ENCODE measurements at regions not wholly inside any gene's neighbourhood (a gene's known extent, or its start where the extent isn't known, plus 50 kb on each side); places are given as distances from the start of the nearest gene placed in this dataset.
"Not testable (repeated sequence)": the region's sequence is repeated elsewhere in the genome, so short reads cannot be mapped to it uniquely, and the experiment has no call there.

GRCh38 chr9:62798884-62799850 lies 1609.3 kb downstream of the SPATA31A7 start:
- FAIRE-seq; H3K36me3 ChIP-seq (ENCODE audit: control insufficient read depth in 2 of 3, insufficient read depth in 3 of 3, low read length in 3 of 3); intact Hi-C loops (cut with DNase I); H3K9ac ChIP-seq (ENCODE audit: low read length in 3 of 3); H3K9me3 ChIP-seq (ENCODE audit: control insufficient read depth in 2 of 3, insufficient read depth in 1 of 3, low read length in 3 of 3); H3K27ac ChIP-seq (ENCODE audit: low read depth in 2 of 2, low read length in 2 of 2); H3K4me1 ChIP-seq (ENCODE audit: control insufficient read depth in 2 of 3, insufficient read depth in 2 of 3, low read depth in 1 of 3, low read length in 3 of 3): not testable (repeated sequence)
- Histone ChIP-seq H3K27me3 (ENCODE audit: control insufficient read depth, insufficient read depth, low read length) (peaks cover 20% of the 10 kb centered on the region), H3K4me3 (ENCODE audit: low read length in 3 of 3) (peak overlapping the region in 2 of 3 donors; percentile 35 to 44)
- peak; percentile 28 to 80 (median 48) for DNase-seq

GRCh38 chr9:62799851-62800371 lies 1610.1 kb downstream of the SPATA31A7 start:
- H3K27ac ChIP-seq (ENCODE audit: low read depth in 2 of 2, low read length in 2 of 2); intact Hi-C loops (cut with DNase I); H3K9ac ChIP-seq (ENCODE audit: low read length in 3 of 3); H3K9me3 ChIP-seq (ENCODE audit: control insufficient read depth in 2 of 3, insufficient read depth in 1 of 3, low read length in 3 of 3); H3K4me3 ChIP-seq (ENCODE audit: low read length in 3 of 3); FAIRE-seq; H3K36me3 ChIP-seq (ENCODE audit: control insufficient read depth in 2 of 3, insufficient read depth in 3 of 3, low read length in 3 of 3); H3K4me1 ChIP-seq (ENCODE audit: control insufficient read depth in 2 of 3, insufficient read depth in 2 of 3, low read depth in 1 of 3, low read length in 3 of 3): not testable (repeated sequence)
- DNase-seq, result peak; percentile 71 to 92 (median 75)
- H3K27me3 ChIP-seq (ENCODE audit: control insufficient read depth, insufficient read depth, low read length), result peaks cover 23% of the 10 kb centered on the region

GRCh38 chr9:62800451-62801371 lies 1610.9 kb downstream of the SPATA31A7 start:
- intact Hi-C loops (cut with DNase I); H3K36me3 ChIP-seq (ENCODE audit: control insufficient read depth in 2 of 3, insufficient read depth in 3 of 3, low read length in 3 of 3); H3K9ac ChIP-seq (ENCODE audit: low read length in 3 of 3); H3K4me1 ChIP-seq (ENCODE audit: control insufficient read depth in 2 of 3, insufficient read depth in 2 of 3, low read depth in 1 of 3, low read length in 3 of 3); FAIRE-seq; H3K27ac ChIP-seq (ENCODE audit: low read depth in 2 of 2, low read length in 2 of 2); H3K9me3 ChIP-seq (ENCODE audit: control insufficient read depth in 2 of 3, insufficient read depth in 1 of 3, low read length in 3 of 3): not testable (repeated sequence)
- DNase-seq, result peak; percentile 30 to 79 (median 50)
- Histone ChIP-seq H3K27me3 (ENCODE audit: control insufficient read depth, insufficient read depth, low read length) (peaks cover 23% of the 10 kb centered on the region), H3K4me3 (ENCODE audit: low read length in 3 of 3) (peak overlapping the region in 1 of 3 donors; percentile 30)

GRCh38 chr9:62801372-62801811 lies 1611.6 kb downstream of the SPATA31A7 start:
- H3K27me3 ChIP-seq (ENCODE audit: control insufficient read depth, insufficient read depth, low read length), result peaks cover 23% of the 10 kb centered on the region
- intact Hi-C loops (cut with DNase I); FAIRE-seq; H3K27ac ChIP-seq (ENCODE audit: low read depth in 2 of 2, low read length in 2 of 2); H3K4me1 ChIP-seq (ENCODE audit: control insufficient read depth in 2 of 3, insufficient read depth in 2 of 3, low read depth in 1 of 3, low read length in 3 of 3); H3K36me3 ChIP-seq (ENCODE audit: control insufficient read depth in 2 of 3, insufficient read depth in 3 of 3, low read length in 3 of 3); H3K9me3 ChIP-seq (ENCODE audit: control insufficient read depth in 2 of 3, insufficient read depth in 1 of 3, low read length in 3 of 3); H3K9ac ChIP-seq (ENCODE audit: low read length in 3 of 3): not testable (repeated sequence)
- peak; percentile 15 to 73 (median 38) for DNase-seq
- peak overlapping the region in 1 of 3 donors; percentile 30 for H3K4me3 ChIP-seq (ENCODE audit: low read length in 3 of 3)

- peak; percentile 89 to 96 (median 94) for DNase-seq
- H3K4me1 ChIP-seq (ENCODE audit: control insufficient read depth in 2 of 3, insufficient read depth in 2 of 3, low read depth in 1 of 3, low read length in 3 of 3); H3K9me3 ChIP-seq (ENCODE audit: control insufficient read depth in 2 of 3, insufficient read depth in 1 of 3, low read length in 3 of 3); H3K27ac ChIP-seq (ENCODE audit: low read depth in 2 of 2, low read length in 2 of 2); intact Hi-C loops (cut with DNase I); FAIRE-seq; H3K36me3 ChIP-seq (ENCODE audit: control insufficient read depth in 2 of 3, insufficient read depth in 3 of 3, low read length in 3 of 3): not testable (repeated sequence)
- H3K4me3 ChIP-seq (ENCODE audit: low read length in 3 of 3), result peak overlapping the region in 2 of 3 donors; percentile 25 to 46
- H3K27me3 ChIP-seq (ENCODE audit: control insufficient read depth, insufficient read depth, low read length), result peaks cover 23% of the 10 kb centered on the region
- H3K9ac ChIP-seq (ENCODE audit: low read length in 3 of 3), result peak overlapping the region in 1 of 3 donors; percentile 15
Observed at GRCh38 chr9:62801961-62802718, 1612.3 kb downstream of the SPATA31A7 start.

GRCh38 chr9:62802719-62803079 lies 1612.9 kb downstream of the SPATA31A7 start:
- H3K4me1 ChIP-seq (ENCODE audit: control insufficient read depth in 2 of 3, insufficient read depth in 2 of 3, low read depth in 1 of 3, low read length in 3 of 3); H3K9ac ChIP-seq (ENCODE audit: low read length in 3 of 3); FAIRE-seq; DNase-seq; H3K9me3 ChIP-seq (ENCODE audit: control insufficient read depth in 2 of 3, insufficient read depth in 1 of 3, low read length in 3 of 3); intact Hi-C loops (cut with DNase I); H3K27ac ChIP-seq (ENCODE audit: low read depth in 2 of 2, low read length in 2 of 2); H3K36me3 ChIP-seq (ENCODE audit: control insufficient read depth in 2 of 3, insufficient read depth in 3 of 3, low read length in 3 of 3): not testable (repeated sequence)
- Histone ChIP-seq H3K4me3 (ENCODE audit: low read length in 3 of 3) (peak overlapping the region in 2 of 3 donors; percentile 25 to 40), H3K27me3 (ENCODE audit: control insufficient read depth, insufficient read depth, low read length) (peaks cover 23% of the 10 kb centered on the region)

- H3K27ac ChIP-seq (ENCODE audit: low read depth in 2 of 2, low read length in 2 of 2); H3K9me3 ChIP-seq (ENCODE audit: control insufficient read depth in 2 of 3, insufficient read depth in 1 of 3, low read length in 3 of 3); H3K4me1 ChIP-seq (ENCODE audit: control insufficient read depth in 2 of 3, insufficient read depth in 2 of 3, low read depth in 1 of 3, low read length in 3 of 3); H3K4me3 ChIP-seq (ENCODE audit: low read length in 3 of 3); intact Hi-C loops (cut with DNase I); H3K9ac ChIP-seq (ENCODE audit: low read length in 3 of 3); FAIRE-seq; H3K36me3 ChIP-seq (ENCODE audit: control insufficient read depth in 2 of 3, insufficient read depth in 3 of 3, low read length in 3 of 3): not testable (repeated sequence)
- H3K27me3 ChIP-seq (ENCODE audit: control insufficient read depth, insufficient read depth, low read length), result peaks cover 23% of the 10 kb centered on the region
- peak in 3 of 5 donors; percentile 6 to 25 (median 16) for DNase-seq
Observed at GRCh38 chr9:62803099-62803498, 1613.3 kb downstream of the SPATA31A7 start.
